K562 (cell line): ENCODE measurements at regions not wholly inside any gene's neighbourhood (a gene's known extent, or its start where the extent isn't known, plus 50 kb on each side); places are given as distances from the start of the nearest gene placed in this dataset.

Source experiments
- ATAC-seq: fragments of 200-7000 bp; cut with Tn5 transposase; 3 replicates; pipeline ENCODE4 v1.9.1; 2020; ENCODE audit warnings: moderate library complexity
- BruUV-seq: library from RNA; stranded (reverse); fragments of 400-500 nt; replicated peaks from 2 replicates; lab custom pipeline; 2021; lab: Mats Ljungman, UMichigan
- CTCF ChIA-PET: fragments of 300-600 bp; formaldehyde crosslinking; extraction: SDS; loops from one replicate; lab custom pipeline; 2021; ENCODE audit warnings: low intra/inter-chr PET ratio; lab: Yijun Ruan, JAX
- POLR2A ChIA-PET: fragments of 300-600, 350-650 bp; sonication (Branson Sonifier 250); formaldehyde crosslinking; extraction: SDS; loops from one replicate; lab custom pipeline; 2021; ENCODE audit warnings: antibody characterized with exemption, inconsistent platforms; lab: Yijun Ruan, JAX
- DNase-seq, 4 experiments: peaks; one replicate each; pipeline versions ENCODE4 v3.0.0 to v3.0.0-alpha.2; 2011 to 2018; ENCODE audit warnings: low spot score in 3 of 4, mixed read lengths in 3 of 4; ENCODE audit errors: extremely low read depth in 1 of 4
- FAIRE-seq: peaks from 2 replicates; lab custom pipeline; 2011; peaks lifted over from hg19 to GRCh38; lab: Jason Lieb, UNC
- H2AFZ ChIP-seq: 2 replicates; pipeline ENCODE4 v1.6.0; 2011; ENCODE audit warnings: low read depth, low read length, control low read depth, inconsistent platforms
- H3K27ac ChIP-seq: fragments of 200-600 bp; 3 replicates; pipeline ENCODE4 v1.8.0; 2011; ENCODE audit warnings: low read depth, mild to moderate bottlenecking, control low read depth, inconsistent platforms, low read length, moderate library complexity, mixed read lengths; ENCODE audit errors: extremely low read depth
- H3K27me3 ChIP-seq, 2 experiments: fragments of 300-600 bp in 1 of 2; 2 replicates in 1 of 2; 3 replicates in 1 of 2; pipeline versions ENCODE4 v1.6.0 to v1.8.0; 2011; ENCODE audit warnings: inconsistent platforms in 2 of 2, low read length in 2 of 2, mild to moderate bottlenecking in 1 of 2, mixed read lengths in 1 of 2, moderate library complexity in 1 of 2; ENCODE audit not compliant: control insufficient read depth in 2 of 2, insufficient read depth in 2 of 2
- H3K36me3 ChIP-seq: fragments of 300-600 bp; 3 replicates; pipeline ENCODE4 v1.8.0; 2011; ENCODE audit warnings: mild to moderate bottlenecking, low read length, inconsistent platforms; ENCODE audit not compliant: control insufficient read depth, insufficient read depth
- H3K4me1 ChIP-seq, 2 experiments: fragments of 200-600 bp in 1 of 2; replicated peaks in 1 of 2; 2 replicates in 1 of 2; 3 replicates in 1 of 2; pipeline versions ENCODE4 v1.5.1 to v1.8.0; 2011; ENCODE audit warnings: inconsistent platforms in 2 of 2, low read length in 2 of 2, mild to moderate bottlenecking in 1 of 2, mixed read lengths in 1 of 2, moderate library complexity in 1 of 2; ENCODE audit not compliant: control insufficient read depth in 2 of 2, insufficient read depth in 2 of 2
- H3K4me2 ChIP-seq: 2 replicates; pipeline ENCODE4 v1.6.1; 2011; ENCODE audit warnings: low read length, control low read depth, inconsistent platforms, mixed read lengths; ENCODE audit not compliant: insufficient read depth
- H3K4me3 ChIP-seq: fragments of 200-600 bp; sonication (generic), shearing (Covaris generic); 2 replicates; pipeline ENCODE4 v1.5.1; 2016; ENCODE audit warnings: control low read depth, inconsistent platforms
- H3K79me2 ChIP-seq: fragments of 200-600 bp; 3 replicates; pipeline ENCODE4 v1.8.0; 2011; ENCODE audit warnings: low read length, inconsistent platforms; ENCODE audit not compliant: control insufficient read depth, insufficient read depth
- H3K9ac ChIP-seq, 2 experiments: 2 replicates each; pipeline versions ENCODE4 v1.6.0 to v1.6.1; 2011; ENCODE audit warnings: low read depth in 2 of 2, low read length in 2 of 2, control low read depth in 1 of 2, inconsistent platforms in 1 of 2, mild to moderate bottlenecking in 1 of 2, mixed read lengths in 1 of 2; ENCODE audit not compliant: insufficient read depth in 1 of 2
- H3K9me1 ChIP-seq: one replicate; pipeline ENCODE4 v1.6.0; 2011; ENCODE audit warnings: inconsistent platforms, mild to moderate bottlenecking, low read length, moderate library complexity; ENCODE audit not compliant: control insufficient read depth, insufficient read depth
- H3K9me3 ChIP-seq: replicated peaks from 2 replicates; pipeline ENCODE4 v1.5.1; 2011; ENCODE audit warnings: low read depth, low read length, inconsistent platforms; ENCODE audit not compliant: control insufficient read depth, insufficient read depth
- H4K20me1 ChIP-seq: replicated peaks from 2 replicates; pipeline ENCODE4 v1.6.1; 2011; ENCODE audit warnings: low read length, inconsistent platforms, mixed read lengths; ENCODE audit not compliant: control insufficient read depth, insufficient read depth
- CC2D1A ChIP-seq: fragments of 450-650 bp; IDR thresholded peaks from 2 replicates; pipeline ENCODE4 v1.6.1; 2017; ENCODE audit warnings: mild to moderate bottlenecking
- E2F6 ChIP-seq, 2 experiments: IDR thresholded peaks; 2 replicates each; pipeline ENCODE4 v1.6.1; 2011; ENCODE audit warnings: borderline replicate concordance in 1 of 2, control low read depth in 1 of 2, low read depth in 1 of 2, low read length in 1 of 2, mild to moderate bottlenecking in 1 of 2, mixed read lengths in 1 of 2, moderate library complexity in 1 of 2; ENCODE audit not compliant: insufficient read depth in 1 of 2, insufficient read length in 1 of 2, poor library complexity in 1 of 2, severe bottlenecking in 1 of 2; ENCODE audit errors: extremely low read depth in 1 of 2
- EP400 ChIP-seq: fragments of 450-650 bp; IDR thresholded peaks from 2 replicates; pipeline ENCODE4 v1.6.1; 2017; ENCODE audit warnings: antibody characterized with exemption, mild to moderate bottlenecking, moderate library complexity
- FUS ChIP-seq: fragments of 200-400 bp; formaldehyde crosslinking; optimal IDR thresholded peaks from 2 replicates; pipeline ENCODE3; 2017; ENCODE audit warnings: low read depth, low read length
- HOMEZ ChIP-seq: fragments of 250-450 bp; sonication (Bioruptor Pico); IDR thresholded peaks from 2 replicates; pipeline ENCODE4 v1.4.0; 2020; ENCODE audit warnings: mild to moderate bottlenecking, moderate library complexity
- NCOR1 ChIP-seq: fragments of 450-650 bp; IDR thresholded peaks from 2 replicates; pipeline ENCODE4 v1.6.1; 2016; ENCODE audit warnings: mild to moderate bottlenecking, moderate library complexity
- SP1 ChIP-seq: sonication (generic); formaldehyde crosslinking; IDR thresholded peaks from 2 replicates; pipeline ENCODE4 v1.8.1; 2022; ENCODE audit warnings: mild to moderate bottlenecking, missing genetic modification reagents
- ZEB2 ChIP-seq: fragments of 450-650 bp; IDR thresholded peaks from 2 replicates; pipeline ENCODE4 v1.6.1; 2016
- ZNF217 ChIP-seq: sonication (generic); formaldehyde crosslinking; IDR thresholded peaks from 2 replicates; pipeline ENCODE4 v1.8.0; 2022; ENCODE audit warnings: mild to moderate bottlenecking, missing genetic modification reagents
- WGBS: fragments of 100-300 bp; shearing (Covaris generic); methylation state at CpG from one replicate; pipeline ENCODE4 v1.1.6; 2016; ENCODE audit warnings: low coverage, mixed read lengths; ENCODE audit not compliant: insufficient coverage; ENCODE audit errors: missing lambda C conversion rate; 5-methylcytosine and 5-hydroxymethylcytosine counted together
- in situ Hi-C: fragments of 300-500 bp; cut with MboI; formaldehyde crosslinking; loops from 4 replicates; pipeline ENCODE4 v1.15.0; 2018; ENCODE audit warnings: inconsistent platforms, mixed read lengths
- intact Hi-C: fragments of 100-400 bp; cut with micrococcal nuclease; formaldehyde crosslinking; loops from 2 replicates; pipeline ENCODE4 v1.14.2; 2022

DNA sequence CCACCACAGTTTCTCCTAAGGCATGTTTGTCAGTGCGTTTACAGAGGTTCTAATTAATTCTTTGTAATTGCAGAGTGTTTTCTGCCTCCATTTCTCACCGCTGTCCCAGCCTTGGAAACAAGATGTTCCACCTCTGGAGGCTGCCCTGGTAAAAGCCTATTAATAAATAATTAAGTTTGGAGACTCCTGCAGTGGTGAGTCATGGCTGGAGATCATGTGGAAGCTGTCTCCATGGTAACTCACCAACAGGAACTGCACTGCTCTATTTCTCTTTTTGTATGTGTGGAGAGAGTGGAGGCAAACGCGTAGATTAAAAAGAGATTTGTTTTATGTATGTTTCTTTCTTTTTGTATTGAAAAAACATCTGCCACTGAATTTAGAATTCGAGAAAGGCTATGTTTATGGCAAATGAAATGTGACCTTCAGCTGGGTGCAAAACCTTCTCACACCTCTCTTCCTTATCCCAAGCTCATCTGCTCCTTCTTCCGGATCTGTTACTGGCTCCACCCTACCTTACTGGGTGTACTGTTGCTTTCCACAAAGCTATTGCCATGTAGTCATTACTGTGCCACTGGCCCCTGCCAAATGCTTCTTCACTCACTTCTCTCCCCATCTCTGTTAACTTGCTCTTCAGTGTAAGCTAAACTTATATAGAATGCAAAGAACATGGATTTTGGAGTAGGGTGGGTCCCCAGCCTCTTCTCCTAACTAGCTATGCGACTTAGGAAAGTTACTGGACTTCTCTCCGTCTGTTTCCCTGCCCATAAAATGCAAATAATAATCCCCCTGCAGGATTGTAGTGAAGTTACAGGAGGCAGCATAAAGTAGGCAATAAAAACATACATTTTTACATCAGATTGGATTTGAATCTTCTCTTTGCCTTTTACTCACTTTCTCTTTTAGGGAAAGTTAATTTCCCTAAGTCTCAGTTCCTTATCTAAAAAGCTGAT, 778.5 kb downstream of the NTRK3 start (continued):
- no peak for TF ChIP-seq HOMEZ

DNA sequence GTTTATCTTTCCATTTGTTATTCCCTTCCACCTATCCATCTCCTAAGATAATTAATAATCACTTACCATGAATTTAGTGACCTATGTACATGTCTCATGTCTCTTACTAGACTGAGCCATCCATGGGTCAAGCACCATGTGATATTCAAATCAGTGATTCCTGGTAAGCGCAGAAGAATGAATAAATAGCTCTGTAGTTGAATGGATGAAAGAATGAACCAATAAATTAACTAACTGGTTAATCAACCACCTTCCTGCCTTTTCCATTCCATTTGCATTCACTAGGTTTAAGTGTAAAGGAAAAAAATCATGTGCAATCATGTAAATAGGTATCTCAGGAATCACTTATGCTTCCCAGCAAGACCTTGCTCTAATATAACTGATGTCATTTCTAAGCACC, 779.5 kb downstream of the NTRK3 start:
- H2AFZ ChIP-seq = no peak overlapping the region
- no peaks in the 10 kb centered on the region for H3K27me3 ChIP-seq
- peaks cover 2% of the 10 kb centered on the region; the same call in 1 of the 3 replicates for H3K36me3 ChIP-seq
- no peaks in the 10 kb centered on the region; the same call in 1 of the 2 replicates for H4K20me1 ChIP-seq
- peaks cover 0 to 5% of the 10 kb centered on the region in 2 experiments; a peak in 2 of 5 replicates for H3K4me1 ChIP-seq
- FAIRE-seq (no peak), ATAC-seq (no peak), DNase-seq (no peak)
- no peaks in the 10 kb centered on the region for H3K9me3 ChIP-seq
- ChIA-PET CTCF (interaction anchor here (0.6 kb wide), 1 partner anchor 760 kb away, joined by 3 read pairs; no protein-coding TSS in a partner anchor), POLR2A (no interaction called here)
- H3K4me3 ChIP-seq = no peak overlapping the region
- no peak overlapping the region for H3K4me2 ChIP-seq
- 64% methylated on average over 1 of the region's 1 CpG for WGBS
- no TSS peak for BruUV-seq
- no peaks in the 10 kb centered on the region for H3K9me1 ChIP-seq
- no peak overlapping the region for H3K9ac ChIP-seq
- intact Hi-C loops (no loop called here), in situ Hi-C loops (no loop called here)
- TF ChIP-seq ZNF217 (no peak), ZEB2 (no peak), SP1 (CRISPR knock-in tag) (no peak), NCOR1 (no peak), EP400 (no peak), FUS (no peak), E2F6 (IDR thresholded peaks at IDR 0.05; ENCODE audit: borderline replicate concordance in 1 of 2, extremely low read depth in 1 of 2, insufficient read depth in 1 of 2, insufficient read length in 1 of 2, low read depth in 1 of 2, low read length in 1 of 2, poor library complexity in 1 of 2, severe bottlenecking in 1 of 2) (no peak), CC2D1A (no peak)
- TF ChIP-seq, all 486 proteins: peak for 0
- Histone ChIP-seq H3K27ac (no peak overlapping the region), H3K79me2 (no peaks in the 10 kb centered on the region)
